ENCODE measurements at regions not wholly inside any gene's neighbourhood (a gene's known extent, or its start where the extent isn't known, plus 50 kb on each side); places are given as distances from the start of the nearest gene placed in this dataset.

- H4K91ac ChIP-seq (ENCODE audit: low read depth, low read length, poor library complexity) = no peak overlapping the region
- H2BK5ac ChIP-seq (ENCODE audit: low read length) = no peak overlapping the region
- H3K27me3 ChIP-seq (ENCODE audit: control insufficient read depth in 3 of 3, insufficient read depth in 3 of 3, low read depth in 1 of 3, low read length in 3 of 3) = no peaks in the 10 kb centered on the region
- H2BK120ac ChIP-seq (ENCODE audit: low read depth, low read length) = no peak overlapping the region
- H2BK15ac ChIP-seq (ENCODE audit: low read length) = no peak overlapping the region
- H2AFZ ChIP-seq (ENCODE audit: low read length) = no peak overlapping the region
- H3K4me3 ChIP-seq (ENCODE audit: low read length in 2 of 2) = no peak overlapping the region
- H3K18ac ChIP-seq (ENCODE audit: low read length) = no peak overlapping the region
- no peak overlapping the region for H3K23ac ChIP-seq (ENCODE audit: low read depth, low read length, poor library complexity)
- no peak overlapping the region for H3K27ac ChIP-seq (replicated peaks; ENCODE audit: low read length)
- no peak overlapping the region for H3K4me2 ChIP-seq (ENCODE audit: insufficient read depth, low read length, poor library complexity, severe bottlenecking)
- no peak overlapping the region for H2BK12ac ChIP-seq (ENCODE audit: low read length)
- H3K36me3 ChIP-seq (replicated peaks in 1 of 2; ENCODE audit: control insufficient read depth in 2 of 2, insufficient read depth in 2 of 2, low read length in 2 of 2) = no peaks in the 10 kb centered on the region
- no peak overlapping the region for H2AK5ac ChIP-seq (ENCODE audit: low read depth, low read length)
- H3K9me3 ChIP-seq (replicated peaks in 1 of 2; ENCODE audit: control insufficient read depth in 2 of 2, insufficient read depth in 1 of 2, low read depth in 1 of 2, low read length in 2 of 2) = no peaks in the 10 kb centered on the region
- no peak overlapping the region for H4K8ac ChIP-seq (ENCODE audit: low read depth, low read length)
- no CpG with 5 or more reads among the region's 1 CpG for WGBS, 2 donors (ENCODE audit: extremely low coverage in 2 of 2, insufficient read length in 2 of 2, insufficient replicate concordance in 1 of 2)
- H3K79me1 ChIP-seq (ENCODE audit: low read depth, low read length) = no peaks in the 10 kb centered on the region
- no peaks in the 10 kb centered on the region for H3K4me1 ChIP-seq (ENCODE audit: control insufficient read depth in 2 of 2, insufficient read depth in 1 of 2, low read depth in 1 of 2, low read length in 2 of 2)
- no peak overlapping the region for H3K14ac ChIP-seq (ENCODE audit: low read length)
- no peak overlapping the region for H3K9ac ChIP-seq (ENCODE audit: low read depth, low read length, poor library complexity)
- H3K4ac ChIP-seq (ENCODE audit: low read length) = no peak overlapping the region
- DNase-seq (ENCODE audit: low spot score) = no peak
Measured at GRCh38 chr2:118706844-118707243, 140.6 kb downstream of the EN1 start.

DNA sequence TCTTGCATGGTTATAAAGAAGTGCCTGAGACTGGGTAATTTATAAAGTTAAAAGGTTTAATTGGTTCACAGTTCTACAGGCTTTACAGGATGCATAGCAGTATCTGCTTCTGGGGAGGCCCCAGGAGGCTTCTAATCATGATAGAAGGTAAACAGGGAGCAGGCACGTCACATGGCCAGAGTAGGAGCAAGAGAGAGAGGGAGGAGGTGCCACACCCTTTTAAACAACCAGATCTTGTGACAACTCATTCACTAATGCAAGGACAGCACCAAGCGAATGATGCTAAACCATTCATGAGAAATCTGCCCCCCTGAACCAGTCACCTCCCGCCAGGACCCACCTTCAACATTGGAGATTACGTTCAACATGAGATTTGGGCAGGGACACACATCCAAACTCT, 141.1 kb downstream of the EN1 start:
- Histone ChIP-seq H3K4ac (ENCODE audit: low read length) (no peak overlapping the region), H3K4me1 (ENCODE audit: control insufficient read depth in 2 of 2, insufficient read depth in 1 of 2, low read depth in 1 of 2, low read length in 2 of 2) (no peaks in the 10 kb centered on the region), H3K9ac (ENCODE audit: low read depth, low read length, poor library complexity) (no peak overlapping the region), H4K91ac (ENCODE audit: low read depth, low read length, poor library complexity) (no peak overlapping the region), H2AK5ac (ENCODE audit: low read depth, low read length) (no peak overlapping the region), H2BK12ac (ENCODE audit: low read length) (no peak overlapping the region), H2BK120ac (ENCODE audit: low read depth, low read length) (no peak overlapping the region), H3K4me3 (ENCODE audit: low read length in 2 of 2) (no peak overlapping the region), H2AFZ (ENCODE audit: low read length) (no peak overlapping the region), H3K18ac (ENCODE audit: low read length) (no peak overlapping the region), H2BK15ac (ENCODE audit: low read length) (no peak overlapping the region), H3K27me3 (ENCODE audit: control insufficient read depth in 3 of 3, insufficient read depth in 3 of 3, low read depth in 1 of 3, low read length in 3 of 3) (no peaks in the 10 kb centered on the region), H3K27ac (replicated peaks; ENCODE audit: low read length) (no peak overlapping the region), H3K4me2 (ENCODE audit: insufficient read depth, low read length, poor library complexity, severe bottlenecking) (no peak overlapping the region), H3K9me3 (replicated peaks in 1 of 2; ENCODE audit: control insufficient read depth in 2 of 2, insufficient read depth in 1 of 2, low read depth in 1 of 2, low read length in 2 of 2) (no peaks in the 10 kb centered on the region), H3K14ac (ENCODE audit: low read length) (no peak overlapping the region), H3K79me1 (ENCODE audit: low read depth, low read length) (no peaks in the 10 kb centered on the region), H3K36me3 (replicated peaks in 1 of 2; ENCODE audit: control insufficient read depth in 2 of 2, insufficient read depth in 2 of 2, low read length in 2 of 2) (no peaks in the 10 kb centered on the region), H3K23ac (ENCODE audit: low read depth, low read length, poor library complexity) (no peak overlapping the region), H2BK5ac (ENCODE audit: low read length) (no peak overlapping the region), H4K8ac (ENCODE audit: low read depth, low read length) (no peak overlapping the region)
- DNase-seq (ENCODE audit: low spot score) = no peak
- no CpG with 5 or more reads among the region's 4 CpGs for WGBS, 2 donors (ENCODE audit: extremely low coverage in 2 of 2, insufficient read length in 2 of 2, insufficient replicate concordance in 1 of 2)

GRCh38 chr2:118705032-118705431, 142.4 kb downstream of the EN1 start:
- DNase-seq (ENCODE audit: low spot score) = no peak

DNA sequence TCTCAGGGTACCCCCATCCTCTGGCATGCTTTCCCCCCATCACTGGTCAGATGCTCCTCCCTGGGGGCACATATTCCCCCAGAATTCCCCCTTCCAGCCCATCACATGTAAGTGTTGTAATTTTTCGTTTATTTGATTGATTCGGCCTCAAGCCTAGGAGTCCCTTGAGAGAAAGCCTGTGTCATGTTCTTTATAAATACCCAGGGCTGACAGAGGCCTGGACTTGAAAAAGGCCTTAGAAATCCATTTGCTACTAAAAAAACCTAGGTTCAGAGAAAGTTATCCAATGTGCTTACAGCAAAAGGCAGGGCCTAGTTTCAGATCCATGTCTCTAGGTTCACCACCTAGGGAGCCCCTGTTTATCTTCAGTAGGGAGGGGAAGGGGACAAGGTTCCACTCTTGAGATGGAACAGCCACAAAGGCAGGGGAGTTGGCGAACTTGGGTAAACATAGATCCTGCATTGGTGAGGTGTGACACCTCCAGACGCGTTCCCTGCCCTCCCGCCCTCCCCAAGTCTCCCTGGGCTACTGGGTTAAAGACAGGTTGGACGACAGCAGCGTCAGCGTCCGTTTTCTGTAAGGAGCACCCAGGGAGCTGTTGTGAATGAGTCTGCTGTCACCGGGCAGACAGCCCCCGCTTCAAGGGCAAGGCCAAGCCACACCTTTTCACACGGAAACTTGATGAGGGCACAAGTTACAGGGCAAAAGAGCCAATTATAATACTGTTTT, 147.8 kb downstream of the EN1 start:
- Histone ChIP-seq H2BK5ac (ENCODE audit: low read length) (no peak overlapping the region), H3K18ac (ENCODE audit: low read length) (no peak overlapping the region), H3K4me3 (ENCODE audit: low read length in 2 of 2) (no peak overlapping the region), H3K27ac (replicated peaks; ENCODE audit: low read length) (no peak overlapping the region), H4K8ac (ENCODE audit: low read depth, low read length) (no peak overlapping the region), H2AFZ (ENCODE audit: low read length) (no peak overlapping the region), H3K4me1 (ENCODE audit: control insufficient read depth in 2 of 2, insufficient read depth in 1 of 2, low read depth in 1 of 2, low read length in 2 of 2) (peaks cover 0 to 3% of the 10 kb centered on the region in 2 donors), H3K4me2 (ENCODE audit: insufficient read depth, low read length, poor library complexity, severe bottlenecking) (no peak overlapping the region), H4K91ac (ENCODE audit: low read depth, low read length, poor library complexity) (no peak overlapping the region), H3K9me3 (replicated peaks in 1 of 2; ENCODE audit: control insufficient read depth in 2 of 2, insufficient read depth in 1 of 2, low read depth in 1 of 2, low read length in 2 of 2) (no peaks in the 10 kb centered on the region), H2BK15ac (ENCODE audit: low read length) (no peak overlapping the region), H3K9ac (ENCODE audit: low read depth, low read length, poor library complexity) (no peak overlapping the region), H3K27me3 (ENCODE audit: control insufficient read depth in 3 of 3, insufficient read depth in 3 of 3, low read depth in 1 of 3, low read length in 3 of 3) (peaks cover 0 to 2% (median 0%) of the 10 kb centered on the region in 3 experiments), H2AK5ac (ENCODE audit: low read depth, low read length) (no peak overlapping the region), H2BK12ac (ENCODE audit: low read length) (no peak overlapping the region), H3K14ac (ENCODE audit: low read length) (no peak overlapping the region), H2BK120ac (ENCODE audit: low read depth, low read length) (no peak overlapping the region), H3K23ac (ENCODE audit: low read depth, low read length, poor library complexity) (no peak overlapping the region), H3K4ac (ENCODE audit: low read length) (no peak overlapping the region), H3K79me1 (ENCODE audit: low read depth, low read length) (no peaks in the 10 kb centered on the region), H3K36me3 (replicated peaks in 1 of 2; ENCODE audit: control insufficient read depth in 2 of 2, insufficient read depth in 2 of 2, low read length in 2 of 2) (no peaks in the 10 kb centered on the region)
- no peak for DNase-seq (ENCODE audit: low spot score)
- no CpG with 5 or more reads among the region's 13 CpGs for WGBS, 2 donors (ENCODE audit: extremely low coverage in 2 of 2, insufficient read length in 2 of 2, insufficient replicate concordance in 1 of 2)

More at GRCh38 chr2:118705032-118705431, 142.4 kb downstream of the EN1 start:
- no peak overlapping the region for H2BK5ac ChIP-seq (ENCODE audit: low read length)
- H3K36me3 ChIP-seq (replicated peaks in 1 of 2; ENCODE audit: control insufficient read depth in 2 of 2, insufficient read depth in 2 of 2, low read length in 2 of 2) = no peaks in the 10 kb centered on the region
- H2BK12ac ChIP-seq (ENCODE audit: low read length) = no peak overlapping the region
- H2BK15ac ChIP-seq (ENCODE audit: low read length) = no peak overlapping the region
- no peak overlapping the region for H4K91ac ChIP-seq (ENCODE audit: low read depth, low read length, poor library complexity)
- no peak overlapping the region for H3K4me2 ChIP-seq (ENCODE audit: insufficient read depth, low read length, poor library complexity, severe bottlenecking)
- no peak overlapping the region for H3K9ac ChIP-seq (ENCODE audit: low read depth, low read length, poor library complexity)
- H2AK5ac ChIP-seq (ENCODE audit: low read depth, low read length) = no peak overlapping the region
- H3K23ac ChIP-seq (ENCODE audit: low read depth, low read length, poor library complexity) = no peak overlapping the region
- no peaks in the 10 kb centered on the region for H3K9me3 ChIP-seq (replicated peaks in 1 of 2; ENCODE audit: control insufficient read depth in 2 of 2, insufficient read depth in 1 of 2, low read depth in 1 of 2, low read length in 2 of 2)
- no peak overlapping the region for H2BK120ac ChIP-seq (ENCODE audit: low read depth, low read length)
- H4K8ac ChIP-seq (ENCODE audit: low read depth, low read length) = no peak overlapping the region
- no peak overlapping the region for H3K18ac ChIP-seq (ENCODE audit: low read length)
- H3K4ac ChIP-seq (ENCODE audit: low read length) = no peak overlapping the region
- no peak overlapping the region for H3K27ac ChIP-seq (replicated peaks; ENCODE audit: low read length)
- no peaks in the 10 kb centered on the region for H3K79me1 ChIP-seq (ENCODE audit: low read depth, low read length)
- no peak overlapping the region for H3K4me3 ChIP-seq (ENCODE audit: low read length in 2 of 2)
- no peak overlapping the region for H3K14ac ChIP-seq (ENCODE audit: low read length)
- H3K27me3 ChIP-seq (ENCODE audit: control insufficient read depth in 3 of 3, insufficient read depth in 3 of 3, low read depth in 1 of 3, low read length in 3 of 3) = no peaks in the 10 kb centered on the region
- no peak overlapping the region for H2AFZ ChIP-seq (ENCODE audit: low read length)
- WGBS, 2 donors (ENCODE audit: extremely low coverage in 2 of 2, insufficient read length in 2 of 2, insufficient replicate concordance in 1 of 2) = no CpG with 5 or more reads among the region's 1 CpG
- H3K4me1 ChIP-seq (ENCODE audit: control insufficient read depth in 2 of 2, insufficient read depth in 1 of 2, low read depth in 1 of 2, low read length in 2 of 2) = no peaks in the 10 kb centered on the region
